GDM1 (cell line): ENCODE measurements at regions not wholly inside any gene's neighbourhood (a gene's known extent, or its start where the extent isn't known, plus 50 kb on each side); places are given as distances from the start of the nearest gene placed in this dataset.

ENCODE experiments used
- DNase-seq: peaks from one replicate; lab custom pipeline; 2025; lab: John Stamatoyannopoulos, UW

DNA sequence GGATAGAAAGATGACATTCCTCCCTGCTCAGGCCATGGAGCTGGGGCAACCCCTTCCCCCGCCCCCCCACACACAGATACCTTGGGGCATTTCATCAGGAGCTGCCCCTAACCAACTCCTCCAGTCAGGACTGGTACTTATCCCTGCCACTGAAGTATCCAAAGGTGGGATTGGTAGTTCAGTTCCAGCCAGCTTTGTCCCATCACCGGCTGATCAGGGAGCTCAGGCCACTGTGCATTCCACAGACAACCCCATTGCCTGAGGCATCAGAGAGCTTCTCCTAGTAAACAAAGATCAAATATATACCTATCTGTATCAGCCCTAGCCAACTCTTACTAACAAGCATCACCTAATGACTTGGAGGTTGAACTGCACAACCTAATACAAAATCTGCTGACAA is 218.2 kb upstream of the FMR1 start:
- DNase-seq, result no peak

DNA sequence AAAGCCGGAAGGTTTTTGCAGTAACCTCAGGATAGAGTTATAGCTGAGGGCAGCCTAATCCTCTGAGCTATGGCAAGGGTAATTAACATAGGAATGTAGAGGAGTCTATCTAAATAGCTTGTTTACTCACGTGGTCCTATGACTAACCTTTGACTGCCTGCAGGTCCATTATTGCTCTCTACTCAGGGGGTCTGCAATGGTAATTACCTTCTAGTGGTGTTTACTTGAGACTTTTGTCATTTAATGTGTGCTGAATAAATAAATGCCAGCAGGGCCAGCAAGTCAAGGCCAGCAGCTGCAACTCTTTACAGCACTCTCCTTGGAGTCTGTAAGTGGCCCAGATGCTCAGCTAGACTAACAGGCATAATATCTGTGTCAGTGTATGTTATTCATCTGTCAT is 212.7 kb upstream of the FMR1 start:
- no peak for DNase-seq

DNA sequence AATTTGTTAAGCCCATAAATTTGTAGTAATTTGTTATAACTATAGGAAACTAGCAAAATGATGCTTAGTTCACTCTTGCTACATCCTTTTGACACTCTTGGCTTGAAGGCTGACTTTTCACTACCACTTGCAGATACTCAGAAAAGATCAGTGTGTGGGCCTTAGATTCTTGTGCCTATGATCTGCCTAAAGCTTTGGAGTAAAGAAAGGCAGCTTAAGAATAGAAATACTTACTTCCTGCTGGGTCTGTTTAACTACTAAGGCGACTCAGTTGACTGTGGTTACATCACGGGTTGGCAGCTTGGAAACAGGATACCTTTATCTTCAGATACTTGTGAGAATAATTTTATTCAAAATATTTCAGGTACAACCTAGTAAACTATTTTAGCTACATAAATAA is 201.4 kb upstream of the FMR1 start:
- DNase-seq, result no peak

DNA sequence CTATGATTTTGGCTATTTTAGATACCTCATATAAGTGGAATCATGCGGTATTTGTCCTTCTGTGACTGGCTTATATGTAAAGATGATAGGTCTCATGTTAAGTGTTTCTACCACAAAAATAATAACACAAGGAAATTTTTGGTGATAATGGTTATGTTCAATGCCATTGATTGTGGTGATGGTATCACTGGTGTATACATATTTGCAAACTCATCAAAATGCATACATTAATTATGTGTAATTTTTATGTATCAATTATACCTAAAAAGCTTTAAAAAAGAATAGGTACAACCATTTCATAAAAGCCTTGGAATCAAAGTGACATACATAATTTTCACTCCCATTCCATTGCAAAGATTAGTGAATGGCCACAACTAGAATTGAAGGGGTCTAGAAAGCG is 178.3 kb upstream of the FMR1 start:
- no peak for DNase-seq

DNA sequence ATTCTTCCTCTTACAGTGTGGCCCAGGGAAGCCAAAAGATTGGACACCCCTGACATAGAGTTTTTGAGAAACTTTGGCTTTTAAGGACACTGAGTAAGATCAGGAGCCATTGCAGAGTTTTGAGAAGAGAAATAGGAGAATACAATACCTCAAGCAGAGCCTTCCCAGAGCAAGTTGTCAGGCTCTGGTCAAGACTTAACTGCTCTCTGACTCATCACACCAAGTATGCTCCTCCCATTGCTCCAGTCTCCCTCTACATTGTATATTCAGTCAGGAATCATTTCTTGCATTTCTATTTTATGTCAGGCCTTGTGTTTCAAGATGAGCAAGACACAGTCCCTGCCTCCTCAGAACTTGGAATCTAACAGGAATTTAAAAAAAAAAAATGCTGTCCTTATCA is 176.4 kb upstream of the FMR1 start:
- no peak for DNase-seq

DNA sequence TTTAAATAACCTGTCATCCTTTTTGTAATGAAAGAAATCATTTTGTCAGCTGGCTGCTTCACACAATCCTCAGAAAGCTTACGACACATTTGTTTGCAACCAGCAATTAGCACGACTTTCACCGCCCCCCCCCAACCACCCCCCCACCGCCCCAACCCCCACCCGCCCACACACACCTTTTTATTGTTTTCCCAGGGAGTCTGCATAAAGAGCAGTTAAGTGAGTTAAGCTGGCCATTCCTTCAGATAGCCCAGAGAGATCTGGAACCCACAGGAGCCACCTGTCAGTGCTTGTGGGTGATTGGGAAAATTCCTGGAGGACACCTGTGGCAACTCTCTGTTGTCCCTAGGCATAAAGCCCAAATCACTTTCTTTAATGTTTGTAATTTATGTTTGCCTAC is 175.7 kb upstream of the FMR1 start:
- DNase-seq, result no peak

DNA sequence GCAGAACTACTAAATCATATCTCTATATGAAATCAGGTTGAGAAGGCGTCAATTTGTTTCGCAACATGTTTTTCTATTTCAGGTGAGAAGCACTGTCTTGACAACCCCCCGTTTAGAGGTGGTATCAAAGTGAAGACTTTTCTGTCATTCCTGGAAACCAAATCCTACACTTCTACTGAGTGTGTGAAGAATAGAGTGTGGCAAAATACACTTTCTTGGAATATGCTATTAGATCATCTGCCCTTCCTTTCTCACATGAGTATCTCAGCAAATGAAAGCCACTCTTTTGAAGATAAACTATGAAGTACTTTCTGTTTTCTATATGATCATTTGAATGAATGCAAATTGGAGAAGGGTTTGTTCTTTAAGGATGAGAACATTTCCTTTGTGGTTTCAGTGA is 174.0 kb upstream of the FMR1 start:
- DNase-seq, result no peak

DNA sequence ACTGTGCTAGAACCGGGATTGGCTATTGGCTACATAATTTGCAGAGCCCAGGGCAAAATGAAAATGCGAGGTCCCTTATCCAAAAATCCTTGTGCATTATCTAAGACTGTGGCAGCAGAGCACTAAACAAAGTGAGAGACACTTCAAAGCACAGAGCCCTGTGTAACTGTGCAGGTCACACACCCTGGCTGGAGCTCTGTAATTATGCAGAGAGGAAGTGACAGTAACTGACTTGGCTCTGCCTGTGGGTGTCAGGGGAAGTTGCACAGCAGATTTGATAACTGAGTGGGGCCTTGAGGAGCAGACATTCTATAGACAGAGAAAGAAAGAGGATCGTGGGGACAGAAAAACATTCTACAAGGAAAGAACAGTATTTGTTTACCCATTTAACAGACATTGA is 173.5 kb upstream of the FMR1 start:
- no peak for DNase-seq

DNA sequence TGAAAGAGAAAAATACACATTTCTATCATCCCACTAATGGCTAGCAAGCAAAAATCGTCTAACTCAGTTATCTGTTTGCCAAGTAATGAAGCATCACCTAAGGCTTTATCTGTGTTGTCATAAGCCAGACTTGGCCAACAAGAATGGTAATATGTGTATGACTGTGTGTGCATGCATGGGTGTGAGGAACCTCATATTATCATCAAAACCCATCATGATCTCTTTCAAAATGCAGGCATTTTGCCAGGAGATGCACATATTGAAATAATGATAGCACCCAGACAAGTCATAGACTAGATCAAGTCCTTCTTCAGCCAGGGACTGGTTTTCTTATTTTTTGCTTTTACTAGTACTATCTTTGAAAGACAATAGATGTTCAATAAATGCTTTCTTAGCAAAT is 172.5 kb upstream of the FMR1 start:
- DNase-seq, result no peak

DNA sequence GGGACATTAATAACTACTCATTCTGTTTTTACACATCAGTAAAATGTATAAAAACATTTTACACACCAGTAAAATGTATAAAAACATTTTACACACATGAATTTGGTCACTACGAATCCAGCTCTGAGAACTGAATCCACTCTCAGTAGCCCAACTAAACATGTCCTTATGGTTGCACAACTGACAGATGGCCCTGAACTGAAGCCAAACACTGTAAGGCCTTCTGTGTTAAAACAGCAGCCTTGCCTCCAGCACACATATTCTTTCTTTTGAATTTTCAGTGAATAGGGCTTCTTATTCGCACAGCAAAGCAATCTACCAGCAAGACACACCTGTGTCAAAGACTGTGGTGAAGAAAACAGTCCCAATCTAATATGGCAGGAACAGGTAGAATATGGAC is 169.9 kb upstream of the FMR1 start:
- no peak for DNase-seq

DNA sequence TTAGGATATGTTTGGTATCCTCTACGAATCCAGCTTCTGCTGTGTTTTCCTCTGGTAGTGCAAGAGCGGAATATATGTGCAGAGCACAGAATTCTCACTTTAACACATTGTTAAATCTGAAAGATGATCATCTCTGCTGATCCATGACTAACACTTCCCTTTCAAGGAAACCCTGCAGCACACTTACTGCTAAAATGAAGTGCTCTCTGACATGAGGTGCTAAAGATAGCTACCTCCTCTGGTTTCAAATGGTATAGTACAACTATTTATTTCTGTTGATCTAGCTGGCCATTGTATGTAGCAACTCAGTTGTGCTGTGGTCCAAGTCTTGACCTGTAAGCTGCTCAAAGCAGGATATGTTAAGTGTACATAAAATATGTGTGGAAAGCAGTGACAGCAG is 162.4 kb upstream of the FMR1 start:
- DNase-seq, result no peak

DNA sequence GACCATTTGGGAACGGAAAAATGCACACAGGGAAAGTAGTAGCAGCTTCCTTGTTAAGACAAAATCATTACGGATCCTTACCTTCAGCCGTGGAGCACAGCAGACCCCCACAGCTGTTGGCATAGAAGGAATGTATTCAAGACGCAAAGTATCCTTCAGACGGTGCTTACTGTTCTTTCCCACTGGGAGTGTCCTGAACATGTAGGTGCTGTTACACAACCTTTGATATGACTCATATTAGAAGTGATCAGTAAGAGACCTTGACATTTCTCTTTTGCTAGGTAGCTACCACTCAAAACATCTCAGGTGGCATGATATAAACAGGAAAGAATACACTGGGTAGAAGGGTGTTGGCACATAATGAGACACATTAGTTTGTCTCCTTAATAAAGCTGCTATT is 154.0 kb upstream of the FMR1 start:
- no peak for DNase-seq

DNA sequence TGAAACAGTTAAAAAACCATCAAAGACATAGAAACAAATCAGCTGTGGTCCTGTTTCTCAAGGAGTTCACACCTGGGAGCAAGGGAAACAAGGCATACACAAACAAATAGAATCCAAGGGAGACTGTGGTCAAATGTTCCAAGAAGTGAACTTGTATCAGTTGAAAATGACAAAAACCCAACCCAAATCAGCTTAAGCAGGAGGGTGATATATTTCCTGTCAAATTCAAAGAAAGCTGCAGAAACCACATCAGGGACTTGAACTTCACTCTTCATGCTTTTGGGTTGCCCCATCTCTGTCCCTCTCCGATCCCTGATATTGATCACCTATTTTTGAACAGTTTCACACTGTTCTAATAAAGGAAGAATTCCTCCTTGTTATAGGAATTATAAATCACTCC is 148.6 kb upstream of the FMR1 start:
- DNase-seq, result no peak

DNA sequence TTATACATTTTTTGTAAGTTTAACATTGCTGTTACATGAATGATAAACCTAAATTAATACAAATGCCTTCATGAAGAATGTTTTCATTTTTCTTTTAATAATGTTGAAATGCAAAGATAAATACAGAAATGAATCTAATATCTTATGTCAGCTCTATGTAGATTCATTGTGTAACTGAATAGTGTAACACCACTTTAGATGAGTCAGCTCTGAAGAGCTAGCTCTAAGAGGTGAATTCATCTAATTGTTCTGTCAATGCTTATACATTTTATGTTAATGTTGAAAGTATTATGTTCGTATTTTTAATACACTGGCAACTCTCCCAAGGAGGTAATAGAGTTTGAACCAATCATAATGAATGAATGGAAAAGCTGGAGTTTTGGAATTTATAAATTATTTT is 146.9 kb upstream of the FMR1 start:
- no peak for DNase-seq

DNA sequence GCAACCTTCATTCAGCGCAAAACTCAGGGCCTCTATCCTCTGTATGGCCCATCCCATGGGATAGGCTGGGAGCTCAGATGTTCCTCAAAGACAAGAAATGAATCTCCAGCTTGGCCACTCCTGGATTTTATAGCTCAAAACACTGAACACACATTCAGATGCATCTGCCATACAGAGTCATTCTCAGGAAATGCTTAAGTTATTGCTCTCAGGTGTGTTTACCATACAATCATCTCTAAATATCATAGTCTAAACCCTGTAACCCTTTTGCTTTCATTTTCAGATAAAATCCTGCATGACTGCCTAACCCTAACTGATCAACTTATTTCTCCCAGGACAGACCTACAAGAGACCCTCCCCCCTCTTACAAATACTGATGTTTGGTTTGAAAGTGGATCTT is 140.9 kb upstream of the FMR1 start:
- no peak for DNase-seq

DNA sequence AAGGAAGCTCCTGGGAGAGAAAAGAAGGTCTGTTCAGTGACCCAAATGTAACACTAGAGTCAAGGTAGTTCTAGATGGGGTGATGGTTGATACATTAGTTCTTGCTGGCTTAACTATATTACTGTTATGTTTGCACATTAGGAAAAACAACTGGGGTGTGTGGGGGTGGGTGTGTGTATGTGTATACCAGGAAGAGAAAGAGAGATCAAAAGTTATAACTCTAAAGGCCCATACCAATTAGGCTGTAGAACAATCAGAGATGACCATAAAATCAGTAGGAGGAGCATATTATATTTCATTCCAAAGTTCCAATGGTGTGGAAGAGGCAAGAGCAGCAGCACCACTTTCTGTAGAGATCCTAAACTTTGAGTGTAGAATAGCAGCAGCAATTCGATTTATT is 134.7 kb upstream of the FMR1 start:
- DNase-seq, result no peak

DNA sequence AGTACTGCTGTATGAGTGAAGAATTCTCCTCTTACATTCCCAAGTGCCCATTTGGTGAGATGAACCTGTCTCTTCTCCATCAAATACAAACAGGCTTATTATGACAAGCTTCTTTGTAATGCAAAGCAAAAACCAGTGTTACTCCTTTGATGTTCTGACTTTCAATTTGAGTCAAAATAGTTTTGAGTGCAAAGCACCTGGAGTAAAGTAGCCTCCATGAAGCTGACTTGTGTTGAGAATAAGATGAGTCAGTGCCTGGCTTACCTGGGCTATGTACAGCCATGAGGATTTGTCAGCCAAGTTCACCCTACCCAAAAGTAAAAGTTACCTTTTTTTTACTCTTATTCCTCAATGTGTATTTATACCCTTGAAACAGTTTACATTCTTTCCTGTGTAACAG is 132.5 kb upstream of the FMR1 start:
- DNase-seq, result no peak

DNA sequence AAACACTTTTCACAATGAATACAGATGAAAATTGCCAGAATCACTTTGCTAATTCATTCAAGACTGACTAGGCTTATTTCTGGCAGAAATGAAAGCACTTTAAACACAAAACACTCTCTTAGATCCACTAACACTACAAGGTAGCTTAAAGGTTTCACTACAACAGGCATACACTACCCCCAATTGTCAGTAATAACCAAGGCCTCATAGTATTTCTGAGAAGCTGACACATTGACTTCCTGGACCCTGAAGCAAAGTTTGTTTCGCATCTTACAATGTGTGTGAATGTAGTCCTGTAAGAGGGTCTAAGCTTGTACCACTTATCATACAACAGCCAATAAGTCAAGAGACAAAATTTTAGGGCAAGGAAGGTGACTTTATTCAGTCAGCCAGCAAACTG is 129.9 kb upstream of the FMR1 start:
- DNase-seq, result no peak

DNA sequence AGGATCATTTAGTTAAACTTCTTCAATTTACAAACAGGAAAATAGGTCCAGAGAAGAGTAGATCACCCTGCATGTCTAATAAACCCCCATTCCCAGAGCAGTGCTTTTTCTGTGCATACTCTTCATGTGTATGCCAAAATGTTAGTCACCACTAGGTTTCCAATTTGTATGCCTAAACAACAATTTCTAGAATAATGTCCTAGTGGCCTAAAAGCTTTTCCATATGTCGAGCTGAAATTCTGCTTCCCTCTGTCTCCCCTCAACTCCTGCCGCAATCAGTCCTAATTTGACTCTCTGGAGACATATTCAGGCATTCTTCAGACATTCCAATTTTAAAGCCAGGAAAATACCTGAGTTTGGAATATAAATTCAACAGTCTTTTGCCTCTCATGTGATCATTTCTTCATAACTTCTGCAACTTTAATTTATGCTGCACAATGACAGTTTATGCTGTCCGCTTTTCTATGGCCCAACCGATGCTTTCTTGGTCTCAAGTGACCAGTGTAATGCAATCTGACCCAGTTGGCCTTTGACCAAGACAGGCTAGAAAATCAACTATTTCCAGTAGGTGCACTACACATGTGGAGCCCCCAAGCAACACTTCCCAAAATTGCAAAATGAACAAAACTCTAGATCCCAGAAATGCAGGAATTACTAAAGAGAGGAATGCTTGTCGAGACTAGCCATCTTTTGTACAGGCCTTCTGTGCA is 122.9 kb upstream of the FMR1 start:
- no peak for DNase-seq

DNA sequence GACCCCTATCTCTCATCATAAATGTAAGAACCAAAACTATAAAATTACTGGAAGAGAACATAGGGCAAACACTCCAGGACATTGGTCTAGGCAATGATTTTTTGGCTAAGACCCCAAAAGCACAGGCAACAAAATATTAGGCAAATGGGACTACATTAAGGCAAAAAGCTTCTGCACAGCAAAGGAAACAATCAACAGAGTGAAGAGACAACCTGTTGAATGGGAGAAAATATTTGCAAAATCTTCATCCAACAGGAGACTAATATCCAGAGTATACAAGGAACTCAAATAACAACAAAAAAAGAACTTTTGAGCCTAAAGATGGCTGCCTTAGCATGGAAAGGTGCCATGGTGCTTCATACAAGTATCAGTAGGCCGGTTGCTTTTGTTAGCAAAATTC is 111.1 kb upstream of the FMR1 start:
- DNase-seq, result no peak

DNA sequence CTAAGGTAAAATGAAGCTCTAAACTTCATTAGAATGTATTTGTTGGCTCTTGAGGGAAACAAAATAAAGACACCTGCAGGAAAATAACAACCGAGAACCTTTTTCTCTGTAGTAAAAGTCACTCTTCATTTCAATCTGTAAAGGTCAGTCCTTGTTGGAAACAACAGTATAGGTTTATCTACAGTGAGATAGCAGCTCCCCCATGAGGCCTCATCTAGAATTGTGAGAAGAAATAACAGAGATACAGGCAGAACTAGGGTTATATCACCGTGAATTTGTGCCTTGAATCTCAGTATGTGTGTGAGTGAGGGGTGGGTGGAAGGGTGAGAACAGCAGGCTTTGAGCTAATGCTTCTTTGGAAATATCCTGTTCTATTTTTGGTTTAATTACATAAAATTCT is 107.8 kb upstream of the FMR1 start:
- DNase-seq, result no peak

DNA sequence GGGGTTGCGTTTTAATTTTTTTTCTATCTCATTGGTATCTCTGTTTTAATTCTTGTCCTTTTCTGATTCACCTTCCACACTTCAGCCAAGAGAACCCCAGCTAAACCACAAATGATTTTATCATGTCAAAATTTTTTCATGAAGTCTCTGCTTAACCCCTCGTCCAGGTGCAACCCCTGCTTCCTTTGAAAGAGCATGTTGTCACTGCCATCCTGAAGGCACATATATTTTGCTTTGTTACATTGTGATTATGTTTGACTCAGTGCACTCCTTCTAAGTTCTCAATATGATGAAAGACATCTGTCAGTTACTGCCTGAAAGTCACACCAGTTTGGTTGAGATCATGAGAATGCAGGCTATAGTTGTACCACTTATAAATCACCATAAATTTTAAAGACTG is 99.9 kb upstream of the FMR1 start:
- no peak for DNase-seq

DNA sequence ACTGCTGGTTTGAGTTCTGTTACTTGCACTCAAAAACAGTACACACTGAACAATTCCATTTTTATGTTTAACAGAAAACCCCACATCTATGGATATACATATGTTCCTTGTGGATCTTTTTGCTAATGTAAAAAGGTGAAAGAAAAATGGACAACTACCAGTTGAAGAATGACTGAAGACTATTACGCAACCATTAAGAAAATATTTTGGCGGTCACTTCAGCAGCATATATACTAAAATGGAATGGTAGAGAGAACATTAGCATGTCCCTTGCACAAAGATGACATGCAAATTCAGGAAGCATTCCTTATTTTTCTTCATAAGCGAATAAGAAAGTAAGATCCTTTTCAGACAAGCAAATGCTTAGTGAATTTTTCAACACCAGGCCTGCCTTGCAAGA is 84.6 kb upstream of the FMR1 start:
- no peak for DNase-seq

DNA sequence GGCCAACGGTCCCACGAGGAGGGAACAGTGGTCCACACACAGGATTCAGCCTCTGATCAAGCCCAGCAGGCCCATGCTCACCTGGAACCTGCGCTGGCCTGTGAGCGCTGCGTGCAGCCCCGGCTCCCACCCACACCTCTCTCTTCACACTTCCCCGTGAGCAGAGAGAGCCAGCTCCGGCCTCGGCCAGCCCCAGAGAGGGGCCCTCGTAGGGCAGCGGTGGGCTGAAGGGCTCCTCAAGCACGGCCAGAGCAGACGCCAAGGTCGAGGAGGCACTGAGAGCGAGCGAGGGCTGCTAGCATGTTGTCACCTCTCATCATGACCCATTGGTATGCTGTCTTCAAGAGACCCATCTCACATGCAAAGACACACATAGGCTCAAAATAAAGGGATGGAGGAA is 83.0 kb upstream of the FMR1 start:
- no peak for DNase-seq
